Activated CD4-positive, alpha-beta T cell treated with anti-CD3 and anti-CD28 coated beads, Interleukin-2, amount 10 ng/mL, durations not matched to agents 24 days and 14 days (primary cell): ENCODE measurements at regions not wholly inside any gene's neighbourhood (a gene's known extent, or its start where the extent isn't known, plus 50 kb on each side); places are given as distances from the start of the nearest gene placed in this dataset.

Experiments used
- DNase-seq: peaks from one replicate; pipeline ENCODE4 v3.0.0; 2022
- H3K27ac Mint-ChIP-seq: one replicate; pipeline ENCODE4 v1.8.0; 2022; ENCODE audit warnings: mild to moderate bottlenecking, mixed read lengths
- H3K27me3 Mint-ChIP-seq: one replicate; pipeline ENCODE4 v1.8.0; 2022; ENCODE audit warnings: mixed read lengths
- H3K36me3 Mint-ChIP-seq: one replicate; pipeline ENCODE4 v1.8.0; 2022; ENCODE audit warnings: low read depth, mild to moderate bottlenecking, mixed read lengths
- H3K4me1 Mint-ChIP-seq: one replicate; pipeline ENCODE4 v1.8.0; 2021; ENCODE audit warnings: mixed read lengths
- H3K4me3 Mint-ChIP-seq: one replicate; pipeline ENCODE4 v1.8.0; 2022; ENCODE audit warnings: mild to moderate bottlenecking, moderate library complexity, mixed read lengths
- H3K9me3 Mint-ChIP-seq: one replicate; pipeline ENCODE4 v1.8.0; 2021; ENCODE audit warnings: mixed read lengths
- intact Hi-C: fragments of 100-400 bp; cut with micrococcal nuclease; formaldehyde crosslinking; loops from one replicate; pipeline ENCODE4 v1.15.1; 2023

GRCh38 chr6:119547024-119547423, 197.5 kb upstream of the MAN1A1 start:
- Mint-ChIP-seq H3K4me1 (no peaks in the 10 kb centered on the region), H3K27me3 (peaks cover 29% of the 10 kb centered on the region), H3K36me3 (no peaks in the 10 kb centered on the region), H3K4me3 (no peak overlapping the region), H3K9me3 (no peaks in the 10 kb centered on the region), H3K27ac (no peak overlapping the region)
- intact Hi-C loops: no loop called here
- DNase-seq: no peak

- intact Hi-C loops: no loop called here
These were observed 195.7 kb upstream of the MAN1A1 start for GRCh38 chr6:119545245-119545644.

GRCh38 chr6:119544325-119545175, 195.0 kb upstream of the MAN1A1 start:
- no peaks in the 10 kb centered on the region for H3K9me3 Mint-ChIP-seq
- H3K4me1 Mint-ChIP-seq: no peaks in the 10 kb centered on the region
- H3K4me3 Mint-ChIP-seq: no peak overlapping the region
- H3K27ac Mint-ChIP-seq: no peak overlapping the region
- intact Hi-C loops: no loop called here
- H3K27me3 Mint-ChIP-seq: peaks cover 32% of the 10 kb centered on the region
- no peak for DNase-seq
- H3K36me3 Mint-ChIP-seq: no peaks in the 10 kb centered on the region

More at GRCh38 chr6:119545245-119545644, 195.7 kb upstream of the MAN1A1 start:
- Mint-ChIP-seq H3K4me1 (no peaks in the 10 kb centered on the region), H3K36me3 (no peaks in the 10 kb centered on the region), H3K9me3 (no peaks in the 10 kb centered on the region), H3K27ac (no peak overlapping the region), H3K4me3 (no peak overlapping the region), H3K27me3 (peaks cover 33% of the 10 kb centered on the region)
- DNase-seq: no peak

- no peak for DNase-seq
- Mint-ChIP-seq H3K36me3 (no peaks in the 10 kb centered on the region), H3K4me3 (no peak overlapping the region), H3K27ac (no peak overlapping the region), H3K27me3 (peaks cover 30% of the 10 kb centered on the region), H3K9me3 (no peaks in the 10 kb centered on the region), H3K4me1 (no peaks in the 10 kb centered on the region)
- intact Hi-C loops: no loop called here
These were observed 193.8 kb upstream of the MAN1A1 start for GRCh38 chr6:119543332-119543731.

- DNase-seq: no peak
- no peak overlapping the region for H3K27ac Mint-ChIP-seq
- H3K4me3 Mint-ChIP-seq: no peak overlapping the region
- H3K9me3 Mint-ChIP-seq: no peaks in the 10 kb centered on the region
- H3K27me3 Mint-ChIP-seq: peaks cover 27% of the 10 kb centered on the region
- H3K4me1 Mint-ChIP-seq: no peaks in the 10 kb centered on the region
- intact Hi-C loops: no loop called here
- no peaks in the 10 kb centered on the region for H3K36me3 Mint-ChIP-seq
These were observed 192.5 kb upstream of the MAN1A1 start for GRCh38 chr6:119542037-119542436.

GRCh38 chr6:119541132-119541905, 191.8 kb upstream of the MAN1A1 start:
- H3K27ac Mint-ChIP-seq: no peak overlapping the region
- no peaks in the 10 kb centered on the region for H3K9me3 Mint-ChIP-seq
- H3K4me1 Mint-ChIP-seq: no peaks in the 10 kb centered on the region
- peaks cover 29% of the 10 kb centered on the region for H3K27me3 Mint-ChIP-seq
- no peak overlapping the region for H3K4me3 Mint-ChIP-seq
- H3K36me3 Mint-ChIP-seq: no peaks in the 10 kb centered on the region
- intact Hi-C loops: no loop called here
- DNase-seq: no peak

GRCh38 chr6:119540417-119540816, 190.9 kb upstream of the MAN1A1 start:
- no peak overlapping the region for H3K27ac Mint-ChIP-seq
- intact Hi-C loops: no loop called here
- no peaks in the 10 kb centered on the region for H3K4me1 Mint-ChIP-seq
- no peaks in the 10 kb centered on the region for H3K36me3 Mint-ChIP-seq
- no peak overlapping the region for H3K4me3 Mint-ChIP-seq
- no peaks in the 10 kb centered on the region for H3K9me3 Mint-ChIP-seq
- H3K27me3 Mint-ChIP-seq: peaks cover 29% of the 10 kb centered on the region
- DNase-seq: no peak

GRCh38 chr6:119539066-119539746, 189.6 kb upstream of the MAN1A1 start:
- intact Hi-C loops: loop anchor here (10.0 kb wide), 1 partner anchor 74 kb away; no protein-coding TSS in a partner anchor
- Mint-ChIP-seq H3K4me3 (no peak overlapping the region), H3K27ac (no peak overlapping the region), H3K36me3 (no peaks in the 10 kb centered on the region), H3K9me3 (no peaks in the 10 kb centered on the region), H3K27me3 (peaks cover 29% of the 10 kb centered on the region), H3K4me1 (no peaks in the 10 kb centered on the region)
- no peak for DNase-seq

GRCh38 chr6:119536666-119537065, 187.1 kb upstream of the MAN1A1 start:
- no peak overlapping the region for H3K4me3 Mint-ChIP-seq
- H3K27ac Mint-ChIP-seq: no peak overlapping the region
- no peaks in the 10 kb centered on the region for H3K9me3 Mint-ChIP-seq
- no peaks in the 10 kb centered on the region for H3K36me3 Mint-ChIP-seq
- intact Hi-C loops: loop anchor here (10.0 kb wide), 1 partner anchor 72 kb away; no protein-coding TSS in a partner anchor
- H3K4me1 Mint-ChIP-seq: peaks cover 8% of the 10 kb centered on the region
- DNase-seq: no peak
- H3K27me3 Mint-ChIP-seq: peaks cover 19% of the 10 kb centered on the region

- Mint-ChIP-seq H3K9me3 (no peaks in the 10 kb centered on the region), H3K4me3 (no peak overlapping the region)
- intact Hi-C loops: loop anchor here (10.0 kb wide), 1 partner anchor 71 kb away; no protein-coding TSS in a partner anchor
These were observed 185.8 kb upstream of the MAN1A1 start for GRCh38 chr6:119535332-119535731.

GRCh38 chr6:119533603-119534279, 184.2 kb upstream of the MAN1A1 start:
- Mint-ChIP-seq H3K9me3 (no peaks in the 10 kb centered on the region), H3K27ac (no peak overlapping the region), H3K27me3 (peaks cover 22% of the 10 kb centered on the region), H3K36me3 (no peaks in the 10 kb centered on the region), H3K4me3 (no peak overlapping the region), H3K4me1 (peaks cover 8% of the 10 kb centered on the region)
- DNase-seq: no peak
- intact Hi-C loops: loop anchor here (1.0 to 10.0 kb wide), 3 partner anchors 69 to 386 kb away; no protein-coding TSS in a partner anchor

More at GRCh38 chr6:119535332-119535731, 185.8 kb upstream of the MAN1A1 start:
- Mint-ChIP-seq H3K4me1 (peaks cover 8% of the 10 kb centered on the region), H3K36me3 (no peaks in the 10 kb centered on the region), H3K27me3 (peaks cover 16% of the 10 kb centered on the region), H3K27ac (no peak overlapping the region)
- no peak for DNase-seq

GRCh38 chr6:119527231-119527578, 177.6 kb upstream of the MAN1A1 start:
- no peak for DNase-seq
- Mint-ChIP-seq H3K36me3 (no peaks in the 10 kb centered on the region), H3K4me1 (no peaks in the 10 kb centered on the region), H3K9me3 (no peaks in the 10 kb centered on the region), H3K27me3 (peaks cover 36% of the 10 kb centered on the region), H3K27ac (no peak overlapping the region), H3K4me3 (no peak overlapping the region)
- intact Hi-C loops: no loop called here

GRCh38 chr6:119526561-119527230, 177.1 kb upstream of the MAN1A1 start:
- H3K36me3 Mint-ChIP-seq: no peaks in the 10 kb centered on the region
- peaks cover 39% of the 10 kb centered on the region for H3K27me3 Mint-ChIP-seq
- no peak for DNase-seq
- H3K4me1 Mint-ChIP-seq: no peaks in the 10 kb centered on the region
- H3K4me3 Mint-ChIP-seq: no peak overlapping the region
- intact Hi-C loops: no loop called here
- H3K27ac Mint-ChIP-seq: no peak overlapping the region
- no peaks in the 10 kb centered on the region for H3K9me3 Mint-ChIP-seq
